ENCODE measurements at regions not wholly inside any gene's neighbourhood (a gene's known extent, or its start where the extent isn't known, plus 50 kb on each side); places are given as distances from the start of the nearest gene placed in this dataset.

DNA sequence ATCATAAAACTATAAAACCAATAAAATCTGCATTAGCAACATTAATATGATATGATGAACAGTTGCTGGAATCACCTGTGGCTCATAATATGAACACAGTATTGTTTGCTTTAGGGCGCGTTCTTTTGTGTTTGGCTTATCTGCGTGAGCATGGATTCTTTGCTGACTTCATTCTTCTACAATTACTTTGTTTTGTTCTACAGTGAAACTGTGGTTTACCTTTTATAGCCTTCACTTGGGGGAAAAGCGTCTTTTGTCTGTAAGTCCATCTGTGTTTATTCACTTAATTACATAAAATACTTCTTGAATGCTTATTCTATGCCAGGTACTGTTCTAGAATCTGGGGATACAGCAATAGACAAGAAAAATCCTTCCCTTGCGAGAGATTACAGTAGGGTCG lies 74.0 kb upstream of the SEC11C start:
- TF ChIP-seq, protein P1, sequence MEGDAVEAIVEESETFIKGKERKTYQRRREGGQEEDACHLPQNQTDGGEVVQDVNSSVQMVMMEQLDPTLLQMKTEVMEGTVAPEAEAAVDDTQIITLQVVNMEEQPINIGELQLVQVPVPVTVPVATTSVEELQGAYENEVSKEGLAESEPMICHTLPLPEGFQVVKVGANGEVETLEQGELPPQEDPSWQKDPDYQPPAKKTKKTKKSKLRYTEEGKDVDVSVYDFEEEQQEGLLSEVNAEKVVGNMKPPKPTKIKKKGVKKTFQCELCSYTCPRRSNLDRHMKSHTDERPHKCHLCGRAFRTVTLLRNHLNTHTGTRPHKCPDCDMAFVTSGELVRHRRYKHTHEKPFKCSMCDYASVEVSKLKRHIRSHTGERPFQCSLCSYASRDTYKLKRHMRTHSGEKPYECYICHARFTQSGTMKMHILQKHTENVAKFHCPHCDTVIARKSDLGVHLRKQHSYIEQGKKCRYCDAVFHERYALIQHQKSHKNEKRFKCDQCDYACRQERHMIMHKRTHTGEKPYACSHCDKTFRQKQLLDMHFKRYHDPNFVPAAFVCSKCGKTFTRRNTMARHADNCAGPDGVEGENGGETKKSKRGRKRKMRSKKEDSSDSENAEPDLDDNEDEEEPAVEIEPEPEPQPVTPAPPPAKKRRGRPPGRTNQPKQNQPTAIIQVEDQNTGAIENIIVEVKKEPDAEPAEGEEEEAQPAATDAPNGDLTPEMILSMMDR (IDR thresholded peaks at IDR 0.05 in 2 of 3, conservative IDR thresholded peaks at IDR 0.05 in 1 of 3; ENCODE audit: control insufficient read depth in 2 of 3, extremely low read depth in 1 of 3, insufficient read depth in 1 of 3, low read depth in 3 of 3, low read length in 3 of 3) = no peak
- TF ChIP-seq STAT3 (IDR thresholded peaks at IDR 0.05; ENCODE audit: low read depth, low read length) (no peak), CHD1 (IDR thresholded peaks at IDR 0.05; ENCODE audit: low read depth, low read length) (no peak), POLR2A (IDR thresholded peaks at IDR 0.05; ENCODE audit: low read depth, low read length) (no peak), CHD4 (IDR thresholded peaks at IDR 0.05) (no peak), RFX5 (IDR thresholded peaks at IDR 0.05; ENCODE audit: low read depth, low read length) (no peak), SP1 (IDR thresholded peaks at IDR 0.05; ENCODE audit: low read depth, low read length) (no peak), MYC (IDR thresholded peaks at IDR 0.05; ENCODE audit: insufficient read depth, insufficient read length, insufficient replicate concordance, low read length, severe bottlenecking) (no peak), EED (IDR thresholded peaks at IDR 0.05; ENCODE audit: low read depth) (no peak)
- TF ChIP-seq, protein P2, sequence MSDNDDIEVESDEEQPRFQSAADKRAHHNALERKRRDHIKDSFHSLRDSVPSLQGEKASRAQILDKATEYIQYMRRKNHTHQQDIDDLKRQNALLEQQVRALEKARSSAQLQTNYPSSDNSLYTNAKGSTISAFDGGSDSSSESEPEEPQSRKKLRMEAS (IDR thresholded peaks at IDR 0.05; ENCODE audit: low read depth, low read length) = no peak
- TF ChIP-seq, protein P3, sequence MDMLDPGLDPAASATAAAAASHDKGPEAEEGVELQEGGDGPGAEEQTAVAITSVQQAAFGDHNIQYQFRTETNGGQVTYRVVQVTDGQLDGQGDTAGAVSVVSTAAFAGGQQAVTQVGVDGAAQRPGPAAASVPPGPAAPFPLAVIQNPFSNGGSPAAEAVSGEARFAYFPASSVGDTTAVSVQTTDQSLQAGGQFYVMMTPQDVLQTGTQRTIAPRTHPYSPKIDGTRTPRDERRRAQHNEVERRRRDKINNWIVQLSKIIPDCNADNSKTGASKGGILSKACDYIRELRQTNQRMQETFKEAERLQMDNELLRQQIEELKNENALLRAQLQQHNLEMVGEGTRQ (IDR thresholded peaks at IDR 0.05; ENCODE audit: borderline replicate concordance, low read depth, low read length) = no peak
